Stimulated activated naive CD8-positive, alpha-beta T cell treated with anti-CD3 and anti-CD28 coated beads, Interleukin-15, Interleukin-2, amounts not matched to agents 100 ng/mL and 50 ng/mL, for 24 hours (primary cell): ENCODE measurements at regions not wholly inside any gene's neighbourhood (a gene's known extent, or its start where the extent isn't known, plus 50 kb on each side); places are given as distances from the start of the nearest gene placed in this dataset.
"Not testable (repeated sequence)": the region's sequence is repeated elsewhere in the genome, so short reads cannot be mapped to it uniquely, and the experiment has no call there.

ENCODE experiments used
- H3K27ac Mint-ChIP-seq: one replicate; pipeline ENCODE4 v1.8.0; 2021; ENCODE audit warnings: mild to moderate bottlenecking, mixed read lengths
- H3K27me3 Mint-ChIP-seq: one replicate; pipeline ENCODE4 v1.8.0; 2021; ENCODE audit warnings: mixed read lengths
- H3K36me3 Mint-ChIP-seq: one replicate; pipeline ENCODE4 v1.8.0; 2021; ENCODE audit warnings: low read depth, mixed read lengths
- H3K4me1 Mint-ChIP-seq: one replicate; pipeline ENCODE4 v1.8.0; 2021; ENCODE audit warnings: low read depth, mixed read lengths
- H3K4me3 Mint-ChIP-seq: one replicate; pipeline ENCODE4 v1.8.0; 2021; ENCODE audit warnings: mild to moderate bottlenecking, mixed read lengths
- H3K9me3 Mint-ChIP-seq: one replicate; pipeline ENCODE4 v1.8.0; 2021; ENCODE audit warnings: mixed read lengths

DNA sequence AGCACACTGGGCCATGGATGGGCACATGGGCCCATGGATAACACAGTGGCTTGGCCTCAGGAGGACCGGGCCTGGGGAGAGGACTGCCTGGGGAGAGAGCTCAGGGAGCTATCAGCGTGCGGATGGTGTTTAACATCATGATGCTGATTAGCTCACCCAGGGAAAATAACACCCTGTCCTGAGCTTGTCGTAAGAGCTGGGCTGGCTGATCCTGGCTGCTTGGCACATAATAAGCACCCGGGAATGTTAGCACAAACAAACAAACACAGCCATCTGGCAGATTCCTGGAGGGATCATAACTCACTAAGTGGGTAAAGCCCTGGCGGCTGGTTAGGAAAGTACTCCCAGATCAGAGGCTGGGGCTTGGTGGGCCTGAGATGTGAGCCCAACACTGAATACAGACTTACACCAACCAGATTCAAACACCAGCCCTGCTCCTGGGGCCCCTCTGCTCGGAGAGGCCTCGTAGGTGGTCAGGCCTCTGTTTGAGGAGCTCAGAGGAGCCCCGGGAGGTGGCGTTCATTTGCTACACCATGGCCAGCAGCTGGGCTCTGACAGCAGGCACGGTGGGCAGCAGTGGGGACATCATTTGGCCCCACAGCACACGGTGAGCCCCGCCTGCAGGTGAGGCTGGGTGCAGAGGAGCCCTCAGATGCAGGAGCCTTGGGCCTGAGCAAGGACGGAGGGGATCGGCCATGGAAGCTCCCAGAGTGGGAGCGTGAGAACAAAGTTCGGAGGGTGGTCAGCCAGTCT, 193.4 kb upstream of the HDAC4 start:
- Mint-ChIP-seq H3K4me3 (no peak overlapping the region), H3K4me1 (no peaks in the 10 kb centered on the region), H3K9me3 (peaks cover 5% of the 10 kb centered on the region), H3K27ac (no peak overlapping the region), H3K27me3 (no peaks in the 10 kb centered on the region), H3K36me3 (no peaks in the 10 kb centered on the region)

GRCh38 chr2:239593455-239593854, 192.6 kb upstream of the HDAC4 start:
- no peak overlapping the region for H3K27ac Mint-ChIP-seq
- H3K4me1 Mint-ChIP-seq = no peaks in the 10 kb centered on the region
- no peaks in the 10 kb centered on the region for H3K27me3 Mint-ChIP-seq
- H3K4me3 Mint-ChIP-seq = no peak overlapping the region
- H3K36me3 Mint-ChIP-seq = no peaks in the 10 kb centered on the region
- peaks cover 5% of the 10 kb centered on the region for H3K9me3 Mint-ChIP-seq

DNA sequence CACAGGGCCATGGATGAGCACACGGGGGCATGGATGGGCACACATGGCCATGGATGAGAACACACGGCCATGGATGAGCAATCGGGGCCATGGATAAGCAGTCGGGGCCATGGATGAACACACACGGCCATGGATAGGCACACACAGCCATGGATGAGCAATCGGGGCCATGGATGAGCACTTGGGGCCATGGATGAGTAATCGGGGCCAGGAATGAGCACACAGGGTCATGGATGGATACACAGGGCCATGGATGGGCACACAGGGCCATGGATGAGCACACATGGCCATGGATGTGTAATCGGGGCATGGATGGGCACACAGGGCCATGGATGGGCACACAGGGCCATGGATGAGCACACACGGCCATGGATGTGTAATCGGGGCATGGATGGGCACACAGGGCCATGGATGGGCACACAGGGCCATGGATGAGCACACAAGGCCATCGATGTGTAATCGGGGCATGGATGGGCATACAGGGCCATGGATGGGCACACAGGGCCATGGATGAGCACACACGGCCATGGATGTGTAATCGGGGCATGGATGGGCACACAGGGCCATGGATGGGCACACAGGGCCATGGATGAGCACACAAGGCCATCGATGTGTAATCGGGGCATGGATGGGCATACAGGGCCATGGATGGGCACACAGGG, 191.9 kb upstream of the HDAC4 start:
- not testable (repeated sequence) for H3K4me3 Mint-ChIP-seq, H3K9me3 Mint-ChIP-seq, H3K36me3 Mint-ChIP-seq, H3K27ac Mint-ChIP-seq, H3K27me3 Mint-ChIP-seq, H3K4me1 Mint-ChIP-seq

DNA sequence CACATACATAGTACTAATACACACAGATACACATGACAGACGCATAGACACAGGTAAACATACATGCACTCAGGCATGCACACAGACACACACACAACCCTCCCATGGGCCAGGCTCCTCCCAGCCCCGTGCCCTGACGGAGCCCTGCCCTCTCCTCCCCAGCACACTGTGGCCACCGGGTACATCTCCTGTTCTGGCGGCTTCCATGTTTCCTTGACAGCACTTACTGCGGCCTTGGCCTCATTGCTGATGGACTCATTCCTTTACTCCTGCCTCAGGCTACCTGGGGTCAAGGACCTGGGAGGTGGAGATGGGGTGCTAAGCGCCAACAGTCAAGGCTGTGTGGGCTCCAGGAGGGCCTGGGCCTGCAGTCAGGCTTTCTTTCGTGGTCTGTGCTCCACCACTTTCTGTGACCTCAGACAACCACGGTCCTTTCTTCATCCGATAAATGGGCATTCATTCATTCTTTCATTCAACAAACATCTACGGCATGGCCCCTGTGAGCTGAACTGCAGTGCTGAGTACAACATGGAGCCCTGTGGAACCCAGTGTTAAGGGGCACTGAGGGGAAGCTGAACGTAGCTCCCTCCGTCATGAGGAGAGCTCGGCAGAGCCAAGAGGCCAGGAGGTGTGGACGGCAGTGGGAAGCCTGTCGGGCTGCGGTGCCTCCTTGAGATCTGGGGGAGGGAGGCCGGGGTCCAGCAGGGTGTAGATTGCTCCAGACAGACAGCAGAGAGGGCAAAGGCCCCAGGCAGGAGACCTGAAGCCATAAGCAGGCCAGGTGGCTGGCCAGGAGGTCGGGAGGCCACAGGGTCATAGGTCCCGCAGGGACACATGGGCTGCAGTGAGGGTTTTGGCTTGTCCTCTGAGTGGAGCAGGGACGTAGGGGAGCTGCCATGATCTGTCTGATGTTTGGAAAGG, 190.4 kb upstream of the HDAC4 start:
- Mint-ChIP-seq H3K27me3 (no peaks in the 10 kb centered on the region), H3K27ac (no peak overlapping the region), H3K4me1 (no peaks in the 10 kb centered on the region), H3K9me3 (peaks cover 5% of the 10 kb centered on the region), H3K36me3 (no peaks in the 10 kb centered on the region), H3K4me3 (no peak overlapping the region)

DNA sequence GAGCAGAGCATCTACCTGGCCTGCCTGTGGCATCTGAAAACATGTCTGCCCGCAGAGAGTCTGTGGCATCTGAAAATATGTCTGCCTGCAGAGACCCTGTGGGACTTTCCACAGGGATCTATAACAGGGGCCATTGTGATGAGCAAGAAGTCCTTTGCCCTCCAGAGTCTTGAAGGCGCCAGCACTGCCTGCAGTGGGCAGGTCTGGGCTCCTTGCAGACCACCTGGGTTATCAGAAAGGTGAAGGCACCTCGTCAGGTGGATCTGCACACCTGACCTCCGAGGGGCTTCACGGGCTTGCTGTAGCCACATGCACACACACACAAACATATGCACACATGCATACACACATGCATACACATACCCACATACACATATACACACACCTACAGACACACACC, 189.5 kb upstream of the HDAC4 start:
- Mint-ChIP-seq H3K9me3 (peaks cover 5% of the 10 kb centered on the region), H3K27ac (no peak overlapping the region), H3K36me3 (no peaks in the 10 kb centered on the region), H3K27me3 (no peaks in the 10 kb centered on the region), H3K4me3 (no peak overlapping the region), H3K4me1 (no peaks in the 10 kb centered on the region)

DNA sequence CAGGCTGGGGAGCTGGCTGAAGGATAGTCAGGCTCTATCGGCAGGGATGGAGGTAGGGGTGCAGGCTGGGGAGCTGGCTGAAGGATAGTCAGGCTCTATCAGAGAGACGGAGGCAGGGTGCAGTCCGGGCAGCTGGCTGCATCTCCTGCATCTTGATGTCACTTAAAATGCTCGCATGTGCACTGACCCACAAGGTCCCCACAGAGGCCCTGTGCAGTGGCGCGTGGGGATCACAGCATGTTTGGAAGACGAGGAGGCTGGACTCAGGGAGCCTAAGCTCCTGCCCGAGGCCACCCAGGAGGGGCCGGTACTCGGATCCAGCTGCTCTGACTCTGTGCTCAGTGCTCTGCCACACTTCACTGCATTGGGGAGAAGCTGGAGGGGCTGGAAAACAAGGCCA, 189.0 kb upstream of the HDAC4 start:
- Mint-ChIP-seq H3K27me3 (no peaks in the 10 kb centered on the region), H3K27ac (no peak overlapping the region), H3K4me1 (no peaks in the 10 kb centered on the region), H3K4me3 (no peak overlapping the region), H3K9me3 (peaks cover 5% of the 10 kb centered on the region), H3K36me3 (no peaks in the 10 kb centered on the region)

- no peaks in the 10 kb centered on the region for H3K4me1 Mint-ChIP-seq
- no peak overlapping the region for H3K27ac Mint-ChIP-seq
- no peak overlapping the region for H3K4me3 Mint-ChIP-seq
- H3K27me3 Mint-ChIP-seq = no peaks in the 10 kb centered on the region
- H3K36me3 Mint-ChIP-seq = no peaks in the 10 kb centered on the region
- H3K9me3 Mint-ChIP-seq = peaks cover 5% of the 10 kb centered on the region
Observed at GRCh38 chr2:239589270-239589825, 188.5 kb upstream of the HDAC4 start.

- Mint-ChIP-seq H3K36me3 (no peaks in the 10 kb centered on the region), H3K27me3 (no peaks in the 10 kb centered on the region), H3K9me3 (peaks cover 5% of the 10 kb centered on the region), H3K27ac (no peak overlapping the region), H3K4me3 (no peak overlapping the region), H3K4me1 (no peaks in the 10 kb centered on the region)
Observed at GRCh38 chr2:239588451-239589269, 187.8 kb upstream of the HDAC4 start.

- no peaks in the 10 kb centered on the region for H3K36me3 Mint-ChIP-seq
- no peaks in the 10 kb centered on the region for H3K27me3 Mint-ChIP-seq
- H3K27ac Mint-ChIP-seq = no peak overlapping the region
- H3K4me1 Mint-ChIP-seq = no peaks in the 10 kb centered on the region
- no peak overlapping the region for H3K4me3 Mint-ChIP-seq
- peaks cover 5% of the 10 kb centered on the region for H3K9me3 Mint-ChIP-seq
Observed at GRCh38 chr2:239587841-239588240, 187.0 kb upstream of the HDAC4 start.

GRCh38 chr2:239587311-239587731, 186.5 kb upstream of the HDAC4 start:
- Mint-ChIP-seq H3K4me3 (no peak overlapping the region), H3K36me3 (no peaks in the 10 kb centered on the region), H3K9me3 (peaks cover 5% of the 10 kb centered on the region), H3K27ac (no peak overlapping the region), H3K27me3 (no peaks in the 10 kb centered on the region), H3K4me1 (no peaks in the 10 kb centered on the region)

GRCh38 chr2:239586651-239587310, 186.0 kb upstream of the HDAC4 start:
- Mint-ChIP-seq H3K27me3 (no peaks in the 10 kb centered on the region), H3K4me1 (no peaks in the 10 kb centered on the region), H3K4me3 (no peak overlapping the region)

GRCh38 chr2:239585422-239585821, 184.6 kb upstream of the HDAC4 start:
- no peak overlapping the region for H3K27ac Mint-ChIP-seq
- peaks cover under 1% of the 10 kb centered on the region for H3K4me1 Mint-ChIP-seq
- no peaks in the 10 kb centered on the region for H3K36me3 Mint-ChIP-seq
- no peak overlapping the region for H3K4me3 Mint-ChIP-seq
- H3K9me3 Mint-ChIP-seq = no peaks in the 10 kb centered on the region
- H3K27me3 Mint-ChIP-seq = no peaks in the 10 kb centered on the region

More at GRCh38 chr2:239586651-239587310, 186.0 kb upstream of the HDAC4 start:
- Mint-ChIP-seq H3K36me3 (no peaks in the 10 kb centered on the region), H3K9me3 (peaks cover 2% of the 10 kb centered on the region), H3K27ac (no peak overlapping the region)

- Mint-ChIP-seq H3K36me3 (no peaks in the 10 kb centered on the region), H3K9me3 (no peaks in the 10 kb centered on the region), H3K4me3 (no peak overlapping the region), H3K27ac (no peak overlapping the region), H3K27me3 (no peaks in the 10 kb centered on the region), H3K4me1 (peaks cover 4% of the 10 kb centered on the region)
Observed at GRCh38 chr2:239584986-239585385, 184.2 kb upstream of the HDAC4 start.
